Left ventricle myocardium inferior (tissue), 1 donor: ENCODE measurements at regions not wholly inside any gene's neighbourhood (a gene's known extent, or its start where the extent isn't known, plus 50 kb on each side); places are given as distances from the start of the nearest gene placed in this dataset.

Source experiments
- DNase-seq: peaks from one replicate; pipeline ENCODE4 v3.0.0-alpha.2; 2020
- H3K27ac ChIP-seq: fragments of 200-600 bp; replicated peaks from 2 replicates; pipeline ENCODE4 v1.8.0; 2021
- H3K27me3 ChIP-seq: fragments of 200-600 bp; 2 replicates; pipeline ENCODE4 v1.8.0; 2021; ENCODE audit warnings: low read depth
- H3K36me3 ChIP-seq: fragments of 200-600 bp; 2 replicates; pipeline ENCODE4 v1.8.0; 2021
- H3K4me1 ChIP-seq: fragments of 200-600 bp; 2 replicates; pipeline ENCODE4 v1.8.0; 2021
- H3K4me3 ChIP-seq: fragments of 200-600 bp; 2 replicates; pipeline ENCODE4 v1.8.0; 2021; ENCODE audit warnings: mild to moderate bottlenecking, moderate library complexity
- H3K9me3 ChIP-seq: fragments of 200-600 bp; replicated peaks from 2 replicates; pipeline ENCODE4 v1.8.0; 2021
- intact Hi-C: fragments of 100-400 bp; cut with micrococcal nuclease; formaldehyde crosslinking; loops from one replicate; pipeline ENCODE4 v1.11.0; 2022
- TF ChIP-seq, protein P1 (sequence below): fragments of 200-600 bp; IDR thresholded peaks from 2 replicates; pipeline ENCODE4 v1.8.0; 2021; ENCODE audit warnings: antibody characterized with exemption, mild to moderate bottlenecking, borderline replicate concordance
- donor health status: DM: no; HTN: yes; CAD: no; lungs with severe emphysema.

DNA sequence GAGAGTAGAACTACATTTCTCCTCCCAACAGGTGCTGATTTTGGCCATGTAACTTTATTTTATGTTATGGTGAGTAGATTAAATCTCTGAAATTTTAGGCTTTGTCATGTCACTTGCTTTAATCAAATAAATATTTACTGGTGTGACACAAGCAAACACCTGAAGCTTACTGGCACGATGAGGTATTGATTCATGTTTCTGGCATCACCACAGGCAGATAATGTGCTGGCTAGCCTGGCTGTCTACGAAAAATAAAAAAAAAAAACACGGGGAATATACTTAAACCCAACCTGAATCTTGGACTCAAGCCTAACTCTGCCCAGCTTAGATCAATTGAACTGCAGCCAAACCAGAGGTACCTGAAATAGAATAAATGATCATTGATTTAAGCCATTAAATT lies 65.6 kb upstream of the CADM2 start:
- no peaks in the 10 kb centered on the region for H3K36me3 ChIP-seq
- H3K27ac ChIP-seq: no peak overlapping the region
- no peak overlapping the region for H3K4me3 ChIP-seq
- H3K9me3 ChIP-seq: peaks cover 66% of the 10 kb centered on the region
- no peaks in the 10 kb centered on the region for H3K27me3 ChIP-seq
- TF ChIP-seq, protein P1, sequence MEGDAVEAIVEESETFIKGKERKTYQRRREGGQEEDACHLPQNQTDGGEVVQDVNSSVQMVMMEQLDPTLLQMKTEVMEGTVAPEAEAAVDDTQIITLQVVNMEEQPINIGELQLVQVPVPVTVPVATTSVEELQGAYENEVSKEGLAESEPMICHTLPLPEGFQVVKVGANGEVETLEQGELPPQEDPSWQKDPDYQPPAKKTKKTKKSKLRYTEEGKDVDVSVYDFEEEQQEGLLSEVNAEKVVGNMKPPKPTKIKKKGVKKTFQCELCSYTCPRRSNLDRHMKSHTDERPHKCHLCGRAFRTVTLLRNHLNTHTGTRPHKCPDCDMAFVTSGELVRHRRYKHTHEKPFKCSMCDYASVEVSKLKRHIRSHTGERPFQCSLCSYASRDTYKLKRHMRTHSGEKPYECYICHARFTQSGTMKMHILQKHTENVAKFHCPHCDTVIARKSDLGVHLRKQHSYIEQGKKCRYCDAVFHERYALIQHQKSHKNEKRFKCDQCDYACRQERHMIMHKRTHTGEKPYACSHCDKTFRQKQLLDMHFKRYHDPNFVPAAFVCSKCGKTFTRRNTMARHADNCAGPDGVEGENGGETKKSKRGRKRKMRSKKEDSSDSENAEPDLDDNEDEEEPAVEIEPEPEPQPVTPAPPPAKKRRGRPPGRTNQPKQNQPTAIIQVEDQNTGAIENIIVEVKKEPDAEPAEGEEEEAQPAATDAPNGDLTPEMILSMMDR: no peak
- H3K4me1 ChIP-seq: no peaks in the 10 kb centered on the region
- intact Hi-C loops: no loop called here
- DNase-seq: no peak

DNA sequence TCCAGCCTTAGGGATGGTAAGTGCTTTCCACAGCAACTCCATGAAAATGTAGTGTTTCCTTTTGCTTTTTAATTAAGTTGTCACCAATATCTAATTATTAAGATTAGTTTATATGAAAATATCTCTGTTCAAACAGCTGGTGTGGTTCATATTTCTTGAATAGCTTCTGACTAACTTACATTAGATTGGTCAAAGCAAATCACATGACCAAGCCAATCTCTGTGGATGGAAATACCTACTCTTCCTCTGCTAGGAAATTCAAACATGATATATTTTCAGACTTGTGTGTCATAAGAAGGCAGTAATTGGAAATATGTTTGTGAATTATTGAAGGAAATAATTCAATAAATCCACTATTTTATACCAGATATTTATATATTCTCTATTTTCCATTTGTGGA lies 54.6 kb upstream of the CADM2 start:
- Histone ChIP-seq H3K4me3 (no peak overlapping the region), H3K4me1 (no peaks in the 10 kb centered on the region), H3K27me3 (no peaks in the 10 kb centered on the region), H3K36me3 (no peaks in the 10 kb centered on the region), H3K9me3 (peaks cover 21% of the 10 kb centered on the region), H3K27ac (no peak overlapping the region)
- no peak for DNase-seq
- intact Hi-C loops: no loop called here
- TF ChIP-seq, protein P1: no peak

DNA sequence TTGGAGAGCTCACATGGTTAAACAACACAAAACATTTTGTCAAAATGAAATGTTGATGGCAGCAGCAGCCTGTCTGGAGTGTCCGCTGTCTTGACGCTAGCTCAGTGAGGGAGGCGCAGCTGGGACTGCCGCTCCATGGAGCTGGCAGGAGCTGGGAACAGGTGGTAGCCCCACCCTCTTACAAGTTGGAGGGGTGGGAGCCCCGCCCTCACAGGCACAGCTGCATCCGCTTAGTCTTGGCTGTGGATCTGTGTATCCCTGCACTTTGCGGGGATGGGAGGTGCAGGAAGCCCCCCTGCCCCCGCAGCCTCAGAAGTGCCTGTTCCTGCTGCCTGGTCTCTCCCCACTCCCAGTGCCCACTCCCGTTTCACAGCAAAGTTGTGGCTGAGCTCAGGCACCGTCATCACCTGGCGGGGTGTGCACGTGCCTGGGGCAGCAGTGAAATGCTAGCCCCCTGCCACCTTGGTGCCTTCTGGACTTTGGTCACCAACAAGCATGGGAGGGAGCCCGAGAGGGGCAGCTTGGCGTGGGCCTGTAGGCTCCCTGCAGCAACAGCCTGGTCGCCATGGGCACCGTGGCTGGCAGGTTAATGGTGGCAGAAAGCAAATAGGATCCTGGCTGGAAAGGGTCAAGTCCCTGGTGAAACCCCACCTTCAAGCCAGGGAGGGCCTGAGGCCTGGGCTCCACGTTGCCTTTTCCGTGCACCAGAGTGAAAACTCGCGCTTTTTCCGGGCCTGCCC lies 53.8 kb upstream of the CADM2 start:
- Histone ChIP-seq H3K4me3 (no peak overlapping the region), H3K4me1 (no peaks in the 10 kb centered on the region), H3K27me3 (no peaks in the 10 kb centered on the region), H3K27ac (no peak overlapping the region), H3K9me3 (peaks cover 17% of the 10 kb centered on the region), H3K36me3 (no peaks in the 10 kb centered on the region)
- intact Hi-C loops: no loop called here
- DNase-seq: no peak
- TF ChIP-seq, protein P1: no peak

DNA sequence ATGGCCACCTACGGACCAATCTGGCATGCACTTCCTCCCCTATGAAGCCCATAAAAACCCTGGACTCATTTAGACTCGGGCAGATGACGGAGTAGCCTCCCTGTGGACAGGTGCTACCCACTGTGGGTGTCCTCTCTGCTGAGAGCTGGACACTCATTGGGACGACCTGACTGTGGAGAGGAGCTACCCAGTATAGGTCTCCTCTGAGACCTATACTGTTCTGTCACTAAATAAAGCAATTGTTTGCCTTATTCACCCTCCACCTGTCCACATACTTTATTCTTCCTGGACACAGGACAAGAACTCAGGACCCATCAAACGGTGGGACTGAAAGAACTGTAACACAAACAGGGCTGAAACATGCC lies 53.3 kb upstream of the CADM2 start:
- intact Hi-C loops: no loop called here
- H3K9me3 ChIP-seq: peaks cover 17% of the 10 kb centered on the region
- no peaks in the 10 kb centered on the region for H3K4me1 ChIP-seq
- no peak overlapping the region for H3K27ac ChIP-seq
- DNase-seq: no peak
- H3K4me3 ChIP-seq: no peak overlapping the region
- H3K36me3 ChIP-seq: no peaks in the 10 kb centered on the region
- H3K27me3 ChIP-seq: no peaks in the 10 kb centered on the region
- TF ChIP-seq, protein P1: no peak

GRCh38 chr3:84906065-84906464 lies 52.7 kb upstream of the CADM2 start:
- intact Hi-C loops: no loop called here
- no peak for DNase-seq
- H3K9me3 ChIP-seq: peaks cover 17% of the 10 kb centered on the region
- H3K4me3 ChIP-seq: no peak overlapping the region
- H3K36me3 ChIP-seq: no peaks in the 10 kb centered on the region
- TF ChIP-seq, protein P1: no peak
- no peak overlapping the region for H3K27ac ChIP-seq
- H3K4me1 ChIP-seq: no peaks in the 10 kb centered on the region
- no peaks in the 10 kb centered on the region for H3K27me3 ChIP-seq
